H1 (cell line): ENCODE measurements at regions not wholly inside any gene's neighbourhood (a gene's known extent, or its start where the extent isn't known, plus 50 kb on each side); places are given as distances from the start of the nearest gene placed in this dataset.

ENCODE experiments used
- HDAC2 ChIP-seq, 2 experiments: fragments of 300-600 bp in 1 of 2; sonication (generic) in 1 of 2; IDR thresholded peaks; 2 replicates each; pipeline ENCODE4 v1.6.1; 2011 to 2012; ENCODE audit warnings: low read depth in 2 of 2, low read length in 2 of 2, mild to moderate bottlenecking in 2 of 2, moderate library complexity in 2 of 2, borderline replicate concordance in 1 of 2, inconsistent platforms in 1 of 2
- POU5F1 ChIP-seq: IDR thresholded peaks from 2 replicates; pipeline ENCODE4 v1.6.1; 2011; ENCODE audit warnings: low read depth, mild to moderate bottlenecking, low read length, moderate library complexity

DNA sequence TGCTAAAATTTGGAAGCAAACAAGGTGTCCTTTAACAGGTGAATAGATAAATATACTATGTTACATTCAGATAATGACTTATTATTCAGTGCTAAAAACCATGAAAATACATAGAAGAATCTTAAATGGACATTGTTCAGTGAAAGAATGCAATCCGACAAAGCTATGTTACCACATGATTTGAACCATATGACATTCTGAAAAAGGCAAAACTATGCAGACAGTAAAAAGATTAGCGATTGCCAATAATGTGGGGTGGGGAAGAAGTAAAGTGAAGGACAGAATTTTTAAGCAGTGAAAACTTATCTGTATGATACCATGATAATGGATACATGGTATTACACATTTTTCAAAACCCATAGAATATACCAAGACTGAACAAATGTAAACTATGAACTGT, 926.9 kb downstream of the FAT4 start (continued):
- TF ChIP-seq HDAC2 (IDR thresholded peaks at IDR 0.05; ENCODE audit: borderline replicate concordance in 1 of 2, low read depth in 2 of 2, low read length in 2 of 2): no peak
- TF ChIP-seq POU5F1: no peak
